ENCODE measurements at regions not wholly inside any gene's neighbourhood (a gene's known extent, or its start where the extent isn't known, plus 50 kb on each side); places are given as distances from the start of the nearest gene placed in this dataset.
"Not testable (repeated sequence)": the region's sequence is repeated elsewhere in the genome, so short reads cannot be mapped to it uniquely, and the experiment has no call there.

- DNase-seq (ENCODE audit: low spot score): no peak
- intact Hi-C loops (cut with DNase I): loop anchor here in 1 of 2 donors (1.0 kb wide), 1 partner anchor 14 kb away; no protein-coding TSS in a partner anchor
Observed at GRCh38 chr1:186775881-186776560, 52.7 kb upstream of the PLA2G4A start.

- intact Hi-C loops (cut with DNase I): loop anchor here in 1 of 2 donors (1.0 kb wide), 1 partner anchor 15 kb away; no protein-coding TSS in a partner anchor
- DNase-seq (ENCODE audit: low spot score): no peak
Observed at GRCh38 chr1:186775036-186775435, 53.7 kb upstream of the PLA2G4A start.

- DNase-seq (ENCODE audit: low spot score): no peak
- intact Hi-C loops (cut with DNase I): no loop called here
Observed at GRCh38 chr1:186772228-186772627, 56.5 kb upstream of the PLA2G4A start.

- intact Hi-C loops (cut with DNase I): no loop called here
- no peak for DNase-seq (ENCODE audit: low spot score)
Observed at GRCh38 chr1:186770421-186770820, 58.3 kb upstream of the PLA2G4A start.

- no peak for DNase-seq (ENCODE audit: low spot score)
- intact Hi-C loops (cut with DNase I): no loop called here
Observed at GRCh38 chr1:186768906-186769305, 59.8 kb upstream of the PLA2G4A start.

GRCh38 chr1:186765446-186765845, 63.3 kb upstream of the PLA2G4A start:
- no peak for DNase-seq (ENCODE audit: low spot score)
- intact Hi-C loops (cut with DNase I): no loop called here

GRCh38 chr1:186763107-186763506, 65.6 kb upstream of the PLA2G4A start:
- intact Hi-C loops (cut with DNase I): no loop called here

GRCh38 chr1:186762653-186763052, 66.1 kb upstream of the PLA2G4A start:
- intact Hi-C loops (cut with DNase I): no loop called here
- DNase-seq (ENCODE audit: low spot score): no peak

More at GRCh38 chr1:186763107-186763506, 65.6 kb upstream of the PLA2G4A start:
- DNase-seq (ENCODE audit: low spot score): no peak

GRCh38 chr1:186761358-186761757, 67.4 kb upstream of the PLA2G4A start:
- intact Hi-C loops (cut with DNase I): no loop called here
- DNase-seq (ENCODE audit: low spot score): no peak

GRCh38 chr1:186760446-186760845, 68.3 kb upstream of the PLA2G4A start:
- intact Hi-C loops (cut with DNase I): no loop called here
- no peak for DNase-seq (ENCODE audit: low spot score)

GRCh38 chr1:186758896-186759606, 69.7 kb upstream of the PLA2G4A start:
- DNase-seq (ENCODE audit: low spot score); intact Hi-C loops (cut with DNase I): not testable (repeated sequence)

GRCh38 chr1:186757851-186758250, 70.9 kb upstream of the PLA2G4A start:
- no peak for DNase-seq (ENCODE audit: low spot score)
- intact Hi-C loops (cut with DNase I): no loop called here

- intact Hi-C loops (cut with DNase I): no loop called here
- no peak for DNase-seq (ENCODE audit: low spot score)
Observed at GRCh38 chr1:186754542-186755145, 74.1 kb upstream of the PLA2G4A start.

GRCh38 chr1:186753241-186753640, 73.0 kb upstream of the PTGS2 start:
- intact Hi-C loops (cut with DNase I): no loop called here
- no peak for DNase-seq (ENCODE audit: low spot score)

GRCh38 chr1:186750257-186750656, 70.0 kb upstream of the PTGS2 start:
- no peak for DNase-seq (ENCODE audit: low spot score)
- intact Hi-C loops (cut with DNase I): no loop called here

- no peak for DNase-seq (ENCODE audit: low spot score)
- intact Hi-C loops (cut with DNase I): no loop called here
Observed at GRCh38 chr1:186749820-186750219, 69.6 kb upstream of the PTGS2 start.

- no peak for DNase-seq (ENCODE audit: low spot score)
- intact Hi-C loops (cut with DNase I): no loop called here
Observed at GRCh38 chr1:186747661-186748060, 67.4 kb upstream of the PTGS2 start.

- no peak for DNase-seq (ENCODE audit: low spot score)
- intact Hi-C loops (cut with DNase I): no loop called here
Observed at GRCh38 chr1:186745531-186746146, 65.4 kb upstream of the PTGS2 start.

- intact Hi-C loops (cut with DNase I): no loop called here
- no peak for DNase-seq (ENCODE audit: low spot score)
Observed at GRCh38 chr1:186741640-186742039, 61.4 kb upstream of the PTGS2 start.

- DNase-seq (ENCODE audit: low spot score): no peak
- intact Hi-C loops (cut with DNase I): no loop called here
Observed at GRCh38 chr1:186740324-186740723, 60.1 kb upstream of the PTGS2 start.

Data from posterior vena cava (tissue), 2 donors.